Hepatocyte (in vitro differentiated cells): ENCODE measurements at regions not wholly inside any gene's neighbourhood (a gene's known extent, or its start where the extent isn't known, plus 50 kb on each side); places are given as distances from the start of the nearest gene placed in this dataset.

Source experiments
- DNase-seq: peaks from one replicate; pipeline ENCODE4 v3.0.0-alpha.2; 2016; ENCODE audit warnings: low spot score
- H2AFZ ChIP-seq: fragments of 200-600 bp; sonication (generic); 2 replicates; pipeline ENCODE4 v1.6.0; 2016; ENCODE audit warnings: antibody characterized with exemption, mild to moderate bottlenecking
- H3K27ac ChIP-seq: fragments of 200-600 bp; sonication (generic); 2 replicates; pipeline ENCODE4 v1.5.1; 2016; ENCODE audit warnings: mild to moderate bottlenecking
- H3K27me3 ChIP-seq: fragments of 200-600 bp; sonication (generic); 2 replicates; pipeline ENCODE4 v1.6.1; 2016
- H3K36me3 ChIP-seq: fragments of 200-600 bp; sonication (generic); replicated peaks from 2 replicates; pipeline ENCODE4 v1.5.1; 2016; ENCODE audit warnings: low read depth; ENCODE audit not compliant: insufficient read depth
- H3K4me1 ChIP-seq: fragments of 200-600 bp; sonication (generic); 2 replicates; pipeline ENCODE4 v1.5.1; 2016; ENCODE audit warnings: mild to moderate bottlenecking, moderate library complexity; ENCODE audit not compliant: insufficient read depth
- H3K4me2 ChIP-seq: fragments of 200-600 bp; sonication (generic); 2 replicates; pipeline ENCODE4 v1.6.0; 2016
- H3K4me3 ChIP-seq: fragments of 200-600 bp; sonication (generic); 2 replicates; pipeline ENCODE4 v1.5.1; 2016; ENCODE audit warnings: mild to moderate bottlenecking
- H3K79me2 ChIP-seq: fragments of 200-600 bp; sonication (generic); 2 replicates; pipeline ENCODE4 v1.6.0; 2017; ENCODE audit warnings: mild to moderate bottlenecking
- H3K9me2 ChIP-seq: fragments of 200-600 bp; sonication (generic); replicated peaks from 2 replicates; pipeline ENCODE4 v1.6.0; 2017; ENCODE audit warnings: mild to moderate bottlenecking; ENCODE audit not compliant: insufficient read depth
- H3K9me3 ChIP-seq: fragments of 200-600 bp; sonication (generic); 2 replicates; pipeline ENCODE4 v1.5.1; 2016; ENCODE audit warnings: low read depth, mild to moderate bottlenecking
- H4K20me1 ChIP-seq: fragments of 200-600 bp; sonication (generic); 2 replicates; pipeline ENCODE4 v1.6.0; 2016; ENCODE audit warnings: mild to moderate bottlenecking; ENCODE audit not compliant: insufficient read depth, poor library complexity, severe bottlenecking
- CTCF ChIP-seq: fragments of 200-600 bp; sonication (generic); IDR thresholded peaks from 2 replicates; pipeline ENCODE4 v1.5.1; 2016; ENCODE audit warnings: antibody characterized with exemption, mild to moderate bottlenecking; ENCODE audit not compliant: poor library complexity
- EZH2 ChIP-seq: fragments of 200-600 bp; sonication (generic); IDR thresholded peaks from 2 replicates; pipeline ENCODE4 v1.6.1; 2016; ENCODE audit warnings: antibody characterized with exemption, mild to moderate bottlenecking, borderline replicate concordance
- EZH2phosphoT487 ChIP-seq: fragments of 200-600 bp; sonication (generic); IDR thresholded peaks from one replicate; pipeline ENCODE4 v1.6.1; 2018; ENCODE audit warnings: antibody characterized with exemption, mild to moderate bottlenecking, low read depth, moderate library complexity; ENCODE audit not compliant: unreplicated experiment, severe bottlenecking
- WGBS: methylation state at CpG from one replicate; pipeline ENCODE4 v1.1.6; 2016; ENCODE audit warnings: low lambda C conversion rate; ENCODE audit errors: missing lambda C conversion rate; 5-methylcytosine and 5-hydroxymethylcytosine counted together

DNA sequence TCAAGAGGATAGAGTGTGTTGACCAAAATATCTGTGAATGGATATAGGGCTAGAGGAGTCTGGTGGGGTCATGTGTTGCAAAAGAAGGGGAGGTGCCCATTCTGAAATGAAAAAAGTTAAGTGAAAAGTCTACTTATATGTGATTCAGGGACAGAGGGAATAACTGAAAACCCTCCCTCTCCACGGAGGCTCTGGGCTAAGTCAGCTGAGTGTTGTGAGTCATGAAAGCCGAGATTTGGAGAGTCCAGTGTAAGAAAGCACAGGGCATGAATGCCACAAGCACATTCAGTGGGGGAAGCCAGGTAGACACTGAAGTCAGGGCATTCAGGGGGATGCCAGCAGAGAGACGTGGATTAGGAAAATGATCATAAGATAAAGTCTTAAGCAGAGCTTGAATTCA, 871.9 kb downstream of the TSN start:
- Histone ChIP-seq H3K4me2 (no peak overlapping the region), H3K27me3 (no peaks in the 10 kb centered on the region), H3K27ac (no peak overlapping the region), H4K20me1 (no peaks in the 10 kb centered on the region), H3K9me2 (no peaks in the 10 kb centered on the region), H3K4me1 (no peaks in the 10 kb centered on the region), H3K36me3 (no peaks in the 10 kb centered on the region), H3K79me2 (no peaks in the 10 kb centered on the region), H3K9me3 (no peaks in the 10 kb centered on the region), H3K4me3 (no peak overlapping the region), H2AFZ (no peak overlapping the region)
- no peak for DNase-seq
- 47% methylated on average over 3 of the region's 3 CpGs for WGBS
- TF ChIP-seq EZH2 (no peak), CTCF (no peak), EZH2phosphoT487 (no peak)

DNA sequence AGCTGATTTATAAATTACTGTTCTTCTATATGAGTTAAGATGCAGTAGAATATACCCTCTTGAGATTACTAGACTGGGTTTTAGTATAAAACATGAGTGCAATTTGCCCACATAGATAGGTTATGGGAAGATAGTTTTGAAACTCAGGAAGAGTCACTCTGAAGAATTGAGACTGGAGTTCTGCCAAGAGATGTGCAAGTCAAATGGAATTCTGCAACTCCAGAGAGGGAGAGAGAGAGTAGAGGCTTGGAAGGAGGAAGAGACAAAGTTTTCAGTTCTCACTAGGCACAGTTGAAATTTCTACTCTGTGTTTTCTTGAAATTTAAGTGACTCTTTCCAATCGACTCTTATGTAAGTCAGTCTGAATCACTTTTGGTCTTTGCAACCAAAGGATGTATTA, 878.8 kb downstream of the TSN start:
- peaks cover 10% of the 10 kb centered on the region for H3K4me1 ChIP-seq
- 71% methylated on average over 1 of the region's 1 CpG for WGBS
- H3K27me3 ChIP-seq: no peaks in the 10 kb centered on the region
- H2AFZ ChIP-seq: no peak overlapping the region
- peak; percentile 64 for DNase-seq
- peak overlapping the region; percentile 2 for H3K27ac ChIP-seq
- H3K79me2 ChIP-seq: no peaks in the 10 kb centered on the region
- TF ChIP-seq EZH2phosphoT487: no peak
- no peaks in the 10 kb centered on the region for H3K9me2 ChIP-seq
- H4K20me1 ChIP-seq: no peaks in the 10 kb centered on the region
- H3K4me2 ChIP-seq: no peak overlapping the region
- no peak overlapping the region for H3K4me3 ChIP-seq
- no peaks in the 10 kb centered on the region for H3K36me3 ChIP-seq
- H3K9me3 ChIP-seq: no peaks in the 10 kb centered on the region

- H3K27ac ChIP-seq: no peak overlapping the region
- no peak for DNase-seq
- H3K4me2 ChIP-seq: no peak overlapping the region
- H3K9me3 ChIP-seq: no peaks in the 10 kb centered on the region
- 91% methylated on average over 2 of the region's 2 CpGs for WGBS
- no peaks in the 10 kb centered on the region for H4K20me1 ChIP-seq
- H3K36me3 ChIP-seq: no peaks in the 10 kb centered on the region
- H3K79me2 ChIP-seq: no peaks in the 10 kb centered on the region
- no peak for TF ChIP-seq EZH2phosphoT487
- no peak for TF ChIP-seq EZH2
- TF ChIP-seq CTCF: no peak
- no peak overlapping the region for H2AFZ ChIP-seq
- H3K4me3 ChIP-seq: no peak overlapping the region
- no peaks in the 10 kb centered on the region for H3K27me3 ChIP-seq
- H3K9me2 ChIP-seq: no peaks in the 10 kb centered on the region
- peaks cover 10% of the 10 kb centered on the region for H3K4me1 ChIP-seq
These were observed 879.5 kb downstream of the TSN start for GRCh38 chr2:122634920-122635319.

DNA sequence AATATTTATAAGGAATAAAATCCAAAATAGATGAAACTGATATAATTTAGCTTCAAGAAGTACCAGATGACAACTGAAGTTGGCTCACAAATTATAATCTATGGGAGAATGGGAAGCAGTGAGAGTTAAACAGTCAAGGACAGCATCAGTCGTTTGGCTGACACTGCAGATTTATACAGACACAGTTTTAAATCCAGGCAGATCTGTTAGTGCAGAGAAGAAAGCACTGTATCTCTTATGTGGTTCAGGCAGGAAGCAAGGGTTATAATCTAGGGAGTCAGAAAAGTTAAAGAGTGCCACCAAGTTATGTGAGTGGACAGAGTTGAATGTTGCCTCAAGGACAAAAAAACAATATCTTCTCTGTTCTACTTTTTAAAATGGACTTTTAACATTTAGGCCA, 880.2 kb downstream of the TSN start:
- Histone ChIP-seq H3K79me2 (no peaks in the 10 kb centered on the region), H3K9me2 (no peaks in the 10 kb centered on the region), H3K27ac (no peak overlapping the region), H3K4me2 (no peak overlapping the region), H4K20me1 (no peaks in the 10 kb centered on the region), H2AFZ (no peak overlapping the region), H3K4me1 (peaks cover 10% of the 10 kb centered on the region), H3K27me3 (no peaks in the 10 kb centered on the region), H3K9me3 (no peaks in the 10 kb centered on the region), H3K36me3 (no peaks in the 10 kb centered on the region), H3K4me3 (no peak overlapping the region)
- 22% methylated on average over 1 of the region's 1 CpG for WGBS
- no peak for DNase-seq
- TF ChIP-seq EZH2: no peak
- TF ChIP-seq EZH2phosphoT487: no peak
- TF ChIP-seq CTCF: no peak
